ENCODE measurements at regions not wholly inside any gene's neighbourhood (a gene's known extent, or its start where the extent isn't known, plus 50 kb on each side); places are given as distances from the start of the nearest gene placed in this dataset.

GRCh38 chr6:20029979-20030378 lies 182.3 kb downstream of the MBOAT1 start:
- TF ChIP-seq GATA2 (IDR thresholded peaks at IDR 0.05; ENCODE audit: low read depth, low read length) = no peak
- TF ChIP-seq GATA3 (IDR thresholded peaks at IDR 0.05; ENCODE audit: low read depth, low read length) = no peak

GRCh38 chr6:20031342-20031741 lies 180.9 kb downstream of the MBOAT1 start:
- TF ChIP-seq GATA2 (IDR thresholded peaks at IDR 0.05; ENCODE audit: low read depth, low read length) (no peak), GATA3 (IDR thresholded peaks at IDR 0.05; ENCODE audit: low read depth, low read length) (no peak)

GRCh38 chr6:20033697-20034407 lies 178.4 kb downstream of the MBOAT1 start:
- no peak for TF ChIP-seq GATA3 (IDR thresholded peaks at IDR 0.05; ENCODE audit: low read depth, low read length)

- TF ChIP-seq GATA3 (IDR thresholded peaks at IDR 0.05; ENCODE audit: low read depth, low read length) = no peak
- no peak for TF ChIP-seq GATA2 (IDR thresholded peaks at IDR 0.05; ENCODE audit: low read depth, low read length)
These were observed 177.9 kb downstream of the MBOAT1 start for GRCh38 chr6:20034408-20034769.

GRCh38 chr6:20036141-20036677 lies 176.1 kb downstream of the MBOAT1 start:
- TF ChIP-seq GATA2 (IDR thresholded peaks at IDR 0.05; ENCODE audit: low read depth, low read length) = no peak
- TF ChIP-seq GATA3 (IDR thresholded peaks at IDR 0.05; ENCODE audit: low read depth, low read length) = no peak

- TF ChIP-seq GATA2 (IDR thresholded peaks at IDR 0.05; ENCODE audit: low read depth, low read length) = no peak
- no peak for TF ChIP-seq GATA3 (IDR thresholded peaks at IDR 0.05; ENCODE audit: low read depth, low read length)
These were observed 173.7 kb downstream of the MBOAT1 start for GRCh38 chr6:20038410-20039204.

- no peak for TF ChIP-seq GATA2 (IDR thresholded peaks at IDR 0.05; ENCODE audit: low read depth, low read length)
- TF ChIP-seq GATA3 (IDR thresholded peaks at IDR 0.05; ENCODE audit: low read depth, low read length) = no peak
These were observed 167.4 kb downstream of the MBOAT1 start for GRCh38 chr6:20044883-20045282.
